ENCODE measurements at regions not wholly inside any gene's neighbourhood (a gene's known extent, or its start where the extent isn't known, plus 50 kb on each side); places are given as distances from the start of the nearest gene placed in this dataset.

DNA sequence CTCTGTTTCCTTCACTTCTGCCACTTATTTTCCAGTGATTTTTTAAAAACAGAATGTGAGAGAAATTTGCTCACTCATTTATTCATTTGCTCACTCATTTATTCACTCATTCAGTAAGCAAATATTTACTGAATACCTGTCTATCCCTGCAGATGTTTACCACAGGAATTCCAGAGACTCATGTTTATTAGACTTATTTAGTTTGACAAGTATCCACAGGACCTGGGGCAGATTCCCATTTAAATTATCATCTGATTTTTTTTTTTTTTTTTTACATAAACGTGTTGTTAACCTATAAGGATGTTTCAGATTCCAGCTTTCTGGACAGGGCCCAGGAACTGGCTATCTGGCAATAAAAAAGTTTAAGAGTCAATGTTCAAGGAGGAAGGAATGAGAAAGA lies 175.1 kb upstream of the ERBB4 start:
- Histone ChIP-seq H3K4me3 (no peak overlapping the region), H2AFZ (ENCODE audit: control insufficient read depth, low read depth, low read length) (no peak overlapping the region), H3K27ac (ENCODE audit: control insufficient read depth, insufficient read depth) (no peak overlapping the region), H3K9me3 (replicated peaks; ENCODE audit: control insufficient read depth, insufficient read depth, low read length) (no peaks in the 10 kb centered on the region), H3K27me3 (replicated peaks in 1 of 2; ENCODE audit: control insufficient read depth in 2 of 2, insufficient read depth in 2 of 2, low read length in 1 of 2) (no peaks in the 10 kb centered on the region), H3K4me1 (ENCODE audit: control insufficient read depth, insufficient read depth, low read length) (no peaks in the 10 kb centered on the region), H4K20me1 (ENCODE audit: control insufficient read depth, insufficient read depth) (no peaks in the 10 kb centered on the region), H3K9ac (ENCODE audit: control insufficient read depth, insufficient read depth, low read length) (no peak overlapping the region), H3K79me2 (ENCODE audit: control insufficient read depth, insufficient read depth, low read length) (no peaks in the 10 kb centered on the region), H3K36me3 (ENCODE audit: control insufficient read depth in 2 of 2, insufficient read depth in 2 of 2, low read length in 1 of 2) (no peaks in the 10 kb centered on the region), H3K4me2 (ENCODE audit: control insufficient read depth, insufficient read depth) (no peak overlapping the region)
- TF ChIP-seq ZBTB40 (IDR thresholded peaks at IDR 0.05; ENCODE audit: borderline replicate concordance) (no peak), IRF4 (IDR thresholded peaks at IDR 0.05; ENCODE audit: low read depth, low read length) (no peak), HDAC2 (IDR thresholded peaks at IDR 0.05) (no peak), ZBTB33 (IDR thresholded peaks at IDR 0.05) (no peak), SIN3A (IDR thresholded peaks at IDR 0.05; ENCODE audit: low read depth, low read length) (no peak), SREBF1 (IDR thresholded peaks at IDR 0.05; ENCODE audit: low read length) (no peak)
- intact Hi-C loops (cut with micrococcal nuclease; ENCODE audit: unreplicated experiment), result no loop called here
- WGBS (ENCODE audit: insufficient coverage, insufficient replicate concordance, low lambda C conversion rate, missing lambda C conversion rate), result no CpG with 5 or more reads among the region's 1 CpG
- ChIA-PET CTCF (interaction anchor here (0.7 kb wide), 1 partner anchor 9 kb away, joined by 3 read pairs; no protein-coding TSS in a partner anchor), RAD21 (ENCODE audit: unreplicated experiment) (no interaction called here), POLR2A (interaction anchor here (0.6 kb wide), 1 partner anchor 204 kb away, joined by 5 read pairs; no protein-coding TSS in a partner anchor), SMC1A (ENCODE audit: uncharacterized antibody, unreplicated experiment) (interaction anchor here (0.7 kb wide), 1 partner anchor 14 kb away, joined by 3 read pairs; no protein-coding TSS in a partner anchor)
- DNase-seq (ENCODE audit: low read depth, low spot score) (no peak), ATAC-seq (no peak), FAIRE-seq (no peak)
- in situ Hi-C loops (cut with MboI), result no loop called here
- no TSS peak for BruUV-seq (replicated peaks)

Data from GM12878 (cell line).